ENCODE measurements at regions not wholly inside any gene's neighbourhood (a gene's known extent, or its start where the extent isn't known, plus 50 kb on each side); places are given as distances from the start of the nearest gene placed in this dataset.

DNA sequence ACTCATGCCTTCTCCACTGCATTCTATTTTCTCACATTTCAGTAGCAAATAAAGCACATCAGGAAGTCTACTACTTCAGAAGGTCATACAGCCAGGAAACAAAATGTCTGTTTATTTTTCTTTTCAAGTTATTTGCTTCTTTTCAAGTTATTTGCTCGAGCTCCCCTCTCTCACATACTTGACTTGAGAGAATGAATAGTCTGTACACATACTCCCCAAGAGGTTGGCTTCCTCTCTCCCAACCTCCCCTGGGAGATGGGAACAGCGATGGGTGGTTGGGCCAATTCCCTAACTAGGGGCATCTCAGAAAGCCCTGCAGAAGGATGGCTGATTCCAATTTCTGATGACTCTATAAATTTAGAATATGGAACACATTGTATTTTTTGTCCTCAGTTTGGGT lies 64.7 kb upstream of the PTPN13 start:
- Histone ChIP-seq H3K27me3 (no peaks in the 10 kb centered on the region), H3K9me3 (no peaks in the 10 kb centered on the region), H3K36me3 (no peaks in the 10 kb centered on the region), H3K4me1 (no peaks in the 10 kb centered on the region), H3K27ac (no peak overlapping the region), H3K4me3 (no peak overlapping the region)
- in situ Hi-C loops (cut with MboI; ENCODE audit: low sequenced_read_pairs in 4 of 4), result no loop called here
- no peak for DNase-seq
- intact Hi-C loops (cut with DNase I; ENCODE audit: low total_unique reads), result no loop called here
- no peak for ATAC-seq
- no peak for TF ChIP-seq POLR2A (IDR thresholded peaks at IDR 0.05)
- TF ChIP-seq, protein P1, sequence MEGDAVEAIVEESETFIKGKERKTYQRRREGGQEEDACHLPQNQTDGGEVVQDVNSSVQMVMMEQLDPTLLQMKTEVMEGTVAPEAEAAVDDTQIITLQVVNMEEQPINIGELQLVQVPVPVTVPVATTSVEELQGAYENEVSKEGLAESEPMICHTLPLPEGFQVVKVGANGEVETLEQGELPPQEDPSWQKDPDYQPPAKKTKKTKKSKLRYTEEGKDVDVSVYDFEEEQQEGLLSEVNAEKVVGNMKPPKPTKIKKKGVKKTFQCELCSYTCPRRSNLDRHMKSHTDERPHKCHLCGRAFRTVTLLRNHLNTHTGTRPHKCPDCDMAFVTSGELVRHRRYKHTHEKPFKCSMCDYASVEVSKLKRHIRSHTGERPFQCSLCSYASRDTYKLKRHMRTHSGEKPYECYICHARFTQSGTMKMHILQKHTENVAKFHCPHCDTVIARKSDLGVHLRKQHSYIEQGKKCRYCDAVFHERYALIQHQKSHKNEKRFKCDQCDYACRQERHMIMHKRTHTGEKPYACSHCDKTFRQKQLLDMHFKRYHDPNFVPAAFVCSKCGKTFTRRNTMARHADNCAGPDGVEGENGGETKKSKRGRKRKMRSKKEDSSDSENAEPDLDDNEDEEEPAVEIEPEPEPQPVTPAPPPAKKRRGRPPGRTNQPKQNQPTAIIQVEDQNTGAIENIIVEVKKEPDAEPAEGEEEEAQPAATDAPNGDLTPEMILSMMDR (IDR thresholded peaks at IDR 0.05 in 4 of 5, conservative IDR thresholded peaks at IDR 0.05 in 1 of 5), result no peak

DNA sequence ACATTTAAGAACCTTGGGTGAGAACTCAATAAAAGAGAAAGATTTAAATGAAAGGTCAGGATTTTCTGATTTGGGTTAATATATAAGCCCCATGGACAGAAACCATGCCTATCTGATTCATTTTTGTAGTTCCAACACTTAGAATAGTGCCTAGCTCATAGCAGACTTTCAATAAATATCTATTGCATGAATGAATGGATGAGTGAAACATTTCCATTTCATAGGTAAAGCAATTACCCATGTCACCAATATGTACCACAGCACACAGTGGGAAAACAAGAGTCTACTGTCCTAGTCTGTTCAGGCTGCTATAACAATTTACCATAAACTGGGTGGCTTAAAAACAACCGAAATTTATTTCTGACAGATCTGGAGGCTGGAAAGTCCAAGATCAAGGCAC lies 63.9 kb upstream of the PTPN13 start:
- TF ChIP-seq POLR2A (IDR thresholded peaks at IDR 0.05), result no peak
- TF ChIP-seq, protein P1 (IDR thresholded peaks at IDR 0.05 in 4 of 5, conservative IDR thresholded peaks at IDR 0.05 in 1 of 5), result no peak
- Histone ChIP-seq H3K9me3 (no peaks in the 10 kb centered on the region), H3K4me1 (no peaks in the 10 kb centered on the region), H3K27ac (no peak overlapping the region), H3K36me3 (no peaks in the 10 kb centered on the region), H3K4me3 (no peak overlapping the region), H3K27me3 (no peaks in the 10 kb centered on the region)
- ATAC-seq (no peak), DNase-seq (no peak)
- intact Hi-C loops (cut with DNase I; ENCODE audit: low total_unique reads), result no loop called here
- in situ Hi-C loops (cut with MboI; ENCODE audit: low sequenced_read_pairs in 4 of 4), result no loop called here

DNA sequence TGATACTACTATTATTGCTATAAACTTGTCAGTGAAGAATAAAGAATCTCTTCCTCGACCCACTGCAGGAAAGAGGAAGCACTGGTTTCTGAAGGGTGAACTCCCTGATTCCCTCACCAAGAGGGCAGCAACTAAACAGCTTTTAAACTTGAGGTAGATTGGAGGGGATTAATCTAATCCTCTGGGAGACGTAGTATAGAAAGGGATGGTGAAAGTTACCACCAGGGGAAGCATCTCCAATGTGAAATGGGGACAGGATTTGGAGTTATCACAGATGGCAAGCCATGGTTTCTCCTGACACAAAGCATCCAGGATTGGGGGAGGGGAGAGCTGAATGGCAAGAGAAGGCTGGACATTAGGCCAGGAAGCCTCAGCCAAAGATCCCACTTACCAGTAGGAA lies 62.7 kb upstream of the PTPN13 start:
- no peak for DNase-seq
- Histone ChIP-seq H3K4me3 (no peak overlapping the region), H3K27me3 (no peaks in the 10 kb centered on the region), H3K9me3 (no peaks in the 10 kb centered on the region), H3K27ac (no peak overlapping the region), H3K36me3 (no peaks in the 10 kb centered on the region), H3K4me1 (no peaks in the 10 kb centered on the region)
- no peak for ATAC-seq
- intact Hi-C loops (cut with DNase I; ENCODE audit: low total_unique reads) (no loop called here), in situ Hi-C loops (cut with MboI; ENCODE audit: low sequenced_read_pairs in 4 of 4) (no loop called here)
- TF ChIP-seq POLR2A (IDR thresholded peaks at IDR 0.05), result no peak
- TF ChIP-seq, protein P1 (IDR thresholded peaks at IDR 0.05 in 4 of 5, conservative IDR thresholded peaks at IDR 0.05 in 1 of 5), result no peak

DNA sequence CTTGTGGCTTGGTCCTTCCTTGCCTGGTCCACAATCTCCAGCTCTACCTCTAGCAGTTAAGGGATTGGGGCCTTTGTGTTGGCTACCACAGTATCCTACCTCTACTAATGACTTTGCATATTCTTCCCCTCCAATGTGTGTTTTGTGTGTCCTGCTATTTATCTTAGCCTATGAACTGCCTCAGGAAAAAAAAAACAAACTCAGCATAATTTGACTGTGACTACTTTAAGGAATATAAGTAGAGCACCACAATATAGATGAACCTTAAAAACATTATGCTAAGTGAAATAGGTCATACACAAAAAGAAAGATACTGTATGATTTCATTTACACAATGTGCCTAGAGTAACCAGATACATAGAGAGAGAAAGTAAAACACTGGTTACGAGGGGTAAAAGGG lies 61.3 kb upstream of the PTPN13 start:
- no peak for ATAC-seq
- no peaks in the 10 kb centered on the region for H3K27me3 ChIP-seq
- H3K4me1 ChIP-seq, result no peaks in the 10 kb centered on the region
- H3K27ac ChIP-seq, result no peak overlapping the region
- TF ChIP-seq, protein P1 (IDR thresholded peaks at IDR 0.05 in 4 of 5, conservative IDR thresholded peaks at IDR 0.05 in 1 of 5), result no peak
- H3K4me3 ChIP-seq, result no peak overlapping the region
- in situ Hi-C loops (cut with MboI; ENCODE audit: low sequenced_read_pairs in 4 of 4), result no loop called here
- DNase-seq, result no peak
- intact Hi-C loops (cut with DNase I; ENCODE audit: low total_unique reads), result no loop called here
- no peaks in the 10 kb centered on the region for H3K9me3 ChIP-seq
- H3K36me3 ChIP-seq, result no peaks in the 10 kb centered on the region

DNA sequence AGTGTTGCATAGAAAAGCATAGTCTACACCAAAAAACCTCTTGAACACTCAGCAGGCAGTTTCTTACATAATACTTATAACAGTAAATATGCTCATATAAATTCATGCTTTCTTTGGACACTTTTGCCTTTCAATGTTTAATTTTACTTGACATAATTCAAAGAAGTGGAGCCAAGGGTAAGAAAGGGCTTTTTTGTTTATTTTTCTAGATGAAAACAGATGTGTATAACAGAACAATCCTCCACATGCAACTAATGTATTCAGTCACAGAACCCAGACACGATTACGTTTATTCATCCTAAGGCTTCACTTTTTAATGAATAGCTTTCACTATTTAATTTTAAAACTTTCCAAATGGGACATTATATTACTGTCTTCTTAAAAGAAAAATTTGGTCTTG lies 58.0 kb upstream of the PTPN13 start:
- H3K4me1 ChIP-seq, result no peaks in the 10 kb centered on the region
- H3K9me3 ChIP-seq, result no peaks in the 10 kb centered on the region
- H3K27me3 ChIP-seq, result no peaks in the 10 kb centered on the region
- intact Hi-C loops (cut with DNase I; ENCODE audit: low total_unique reads) (no loop called here), in situ Hi-C loops (cut with MboI; ENCODE audit: low sequenced_read_pairs in 4 of 4) (no loop called here)
- TF ChIP-seq POLR2A (IDR thresholded peaks at IDR 0.05), result no peak
- TF ChIP-seq, protein P1 (IDR thresholded peaks at IDR 0.05 in 4 of 5, conservative IDR thresholded peaks at IDR 0.05 in 1 of 5), result no peak
- no peak for DNase-seq
- no peak overlapping the region for H3K27ac ChIP-seq
- no peak overlapping the region for H3K4me3 ChIP-seq
- no peaks in the 10 kb centered on the region for H3K36me3 ChIP-seq
- no peak for ATAC-seq
